ENCODE measurements at regions not wholly inside any gene's neighbourhood (a gene's known extent, or its start where the extent isn't known, plus 50 kb on each side); places are given as distances from the start of the nearest gene placed in this dataset.
"Not testable (repeated sequence)": the region's sequence is repeated elsewhere in the genome, so short reads cannot be mapped to it uniquely, and the experiment has no call there.

DNA sequence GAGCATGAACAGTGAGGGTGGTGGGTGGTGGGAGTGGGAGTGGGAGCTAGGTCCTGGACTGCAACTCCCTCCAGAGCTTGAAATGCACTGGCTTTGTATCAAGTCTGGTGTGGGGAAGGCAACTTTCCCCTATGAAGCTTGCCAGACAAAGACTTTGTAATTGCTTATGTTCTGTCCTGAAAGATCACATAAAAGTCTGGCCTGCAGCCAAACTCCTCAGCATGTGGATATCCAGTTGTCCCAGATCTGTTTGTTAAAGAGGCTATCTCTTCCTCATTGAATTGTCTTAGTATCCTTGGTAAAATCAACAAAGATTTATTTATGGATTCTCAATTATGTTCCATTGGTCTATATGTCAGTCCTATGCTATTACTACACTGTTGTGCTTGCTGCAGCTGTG is 607.9 kb downstream of the GLUD2 start:
- intact Hi-C loops (cut with micrococcal nuclease; ENCODE audit: unreplicated experiment), result no loop called here
- Mint-ChIP-seq H3K27me3 (ENCODE audit: insufficient read depth, unreplicated experiment) (no peaks in the 10 kb centered on the region), H3K4me3 (ENCODE audit: unreplicated experiment) (no peak overlapping the region), H3K4me1 (ENCODE audit: low read depth, unreplicated experiment) (no peaks in the 10 kb centered on the region), H3K9me3 (ENCODE audit: unreplicated experiment) (peaks cover 8% of the 10 kb centered on the region), H3K27ac (ENCODE audit: unreplicated experiment) (no peak overlapping the region), H3K36me3 (ENCODE audit: insufficient read depth, unreplicated experiment) (no peaks in the 10 kb centered on the region)
- TF ChIP-seq, protein P1, sequence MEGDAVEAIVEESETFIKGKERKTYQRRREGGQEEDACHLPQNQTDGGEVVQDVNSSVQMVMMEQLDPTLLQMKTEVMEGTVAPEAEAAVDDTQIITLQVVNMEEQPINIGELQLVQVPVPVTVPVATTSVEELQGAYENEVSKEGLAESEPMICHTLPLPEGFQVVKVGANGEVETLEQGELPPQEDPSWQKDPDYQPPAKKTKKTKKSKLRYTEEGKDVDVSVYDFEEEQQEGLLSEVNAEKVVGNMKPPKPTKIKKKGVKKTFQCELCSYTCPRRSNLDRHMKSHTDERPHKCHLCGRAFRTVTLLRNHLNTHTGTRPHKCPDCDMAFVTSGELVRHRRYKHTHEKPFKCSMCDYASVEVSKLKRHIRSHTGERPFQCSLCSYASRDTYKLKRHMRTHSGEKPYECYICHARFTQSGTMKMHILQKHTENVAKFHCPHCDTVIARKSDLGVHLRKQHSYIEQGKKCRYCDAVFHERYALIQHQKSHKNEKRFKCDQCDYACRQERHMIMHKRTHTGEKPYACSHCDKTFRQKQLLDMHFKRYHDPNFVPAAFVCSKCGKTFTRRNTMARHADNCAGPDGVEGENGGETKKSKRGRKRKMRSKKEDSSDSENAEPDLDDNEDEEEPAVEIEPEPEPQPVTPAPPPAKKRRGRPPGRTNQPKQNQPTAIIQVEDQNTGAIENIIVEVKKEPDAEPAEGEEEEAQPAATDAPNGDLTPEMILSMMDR (IDR thresholded peaks at IDR 0.05; ENCODE audit: insufficient read depth in 1 of 2, low read depth in 1 of 2, low read length in 1 of 2, severe bottlenecking in 1 of 2, unreplicated experiment in 1 of 2), result no peak
- ChIA-PET CTCF (no interaction called here), POLR2A (no interaction called here)
- no peaks in the 10 kb centered on the region for H3K36me3 ChIP-seq (ENCODE audit: control insufficient read depth, insufficient read depth, low read length)
- DNase-seq, result no peak
- H3K4me3 ChIP-seq (ENCODE audit: low read depth, low read length), result no peak overlapping the region
- no peaks in the 10 kb centered on the region for H3K27me3 ChIP-seq (replicated peaks; ENCODE audit: control insufficient read depth, insufficient read depth, low read length)
- BruUV-seq (replicated peaks), result no TSS peak
- no peaks in the 10 kb centered on the region for H3K9me3 ChIP-seq
- H3K4me1 ChIP-seq, result no peaks in the 10 kb centered on the region

DNA sequence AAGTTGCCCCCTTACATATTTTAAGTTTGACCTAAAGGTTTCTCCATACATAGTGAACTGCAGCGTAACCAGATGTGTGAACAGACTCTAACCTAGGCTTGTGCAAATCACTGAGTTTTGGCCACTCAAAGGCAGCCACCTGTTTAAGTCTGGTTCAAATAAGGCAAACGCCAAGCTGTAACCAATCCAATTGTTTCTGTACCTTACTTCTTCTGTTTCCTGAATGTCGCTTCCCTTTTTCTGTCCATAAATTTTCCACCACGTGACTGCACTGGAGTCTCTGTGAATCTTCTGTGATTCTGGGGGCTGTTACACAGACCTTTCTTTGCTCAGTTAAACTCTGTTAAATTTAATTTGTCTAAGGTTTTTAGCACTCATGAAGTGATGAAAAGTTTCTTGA is 618.8 kb downstream of the GLUD2 start:
- Mint-ChIP-seq H3K9me3 (ENCODE audit: unreplicated experiment) (no peaks in the 10 kb centered on the region), H3K36me3 (ENCODE audit: insufficient read depth, unreplicated experiment) (no peaks in the 10 kb centered on the region), H3K4me1 (ENCODE audit: low read depth, unreplicated experiment) (no peaks in the 10 kb centered on the region), H3K27ac (ENCODE audit: unreplicated experiment) (no peak overlapping the region), H3K4me3 (ENCODE audit: unreplicated experiment) (no peak overlapping the region), H3K27me3 (ENCODE audit: insufficient read depth, unreplicated experiment) (no peaks in the 10 kb centered on the region)
- no peaks in the 10 kb centered on the region for H3K4me1 ChIP-seq
- intact Hi-C loops (cut with micrococcal nuclease; ENCODE audit: unreplicated experiment), result no loop called here
- no peak overlapping the region for H3K4me3 ChIP-seq (ENCODE audit: low read depth, low read length)
- H3K9me3 ChIP-seq, result no peaks in the 10 kb centered on the region
- ChIA-PET POLR2A (no interaction called here), CTCF (no interaction called here)
- BruUV-seq (replicated peaks), result no TSS peak
- H3K36me3 ChIP-seq (ENCODE audit: control insufficient read depth, insufficient read depth, low read length), result no peaks in the 10 kb centered on the region
- TF ChIP-seq, protein P1 (IDR thresholded peaks at IDR 0.05; ENCODE audit: insufficient read depth in 1 of 2, low read depth in 1 of 2, low read length in 1 of 2, severe bottlenecking in 1 of 2, unreplicated experiment in 1 of 2), result no peak
- no peaks in the 10 kb centered on the region for H3K27me3 ChIP-seq (replicated peaks; ENCODE audit: control insufficient read depth, insufficient read depth, low read length)
- no peak for DNase-seq

- Histone ChIP-seq H3K36me3 (ENCODE audit: control insufficient read depth, insufficient read depth, low read length) (no peaks in the 10 kb centered on the region), H3K27me3 (replicated peaks; ENCODE audit: control insufficient read depth, insufficient read depth, low read length) (no peaks in the 10 kb centered on the region), H3K9me3 (no peaks in the 10 kb centered on the region), H3K4me1 (no peaks in the 10 kb centered on the region), H3K4me3 (ENCODE audit: low read depth, low read length) (no peak overlapping the region)
- no peak for DNase-seq
- ChIA-PET POLR2A (no interaction called here), CTCF (no interaction called here)
- Mint-ChIP-seq H3K9me3 (ENCODE audit: unreplicated experiment) (no peaks in the 10 kb centered on the region), H3K27ac (ENCODE audit: unreplicated experiment) (no peak overlapping the region), H3K27me3 (ENCODE audit: insufficient read depth, unreplicated experiment) (no peaks in the 10 kb centered on the region), H3K4me1 (ENCODE audit: low read depth, unreplicated experiment) (no peaks in the 10 kb centered on the region), H3K36me3 (ENCODE audit: insufficient read depth, unreplicated experiment) (no peaks in the 10 kb centered on the region), H3K4me3 (ENCODE audit: unreplicated experiment) (no peak overlapping the region)
- intact Hi-C loops (cut with micrococcal nuclease; ENCODE audit: unreplicated experiment), result no loop called here
- BruUV-seq (replicated peaks), result no TSS peak
- TF ChIP-seq, protein P1 (IDR thresholded peaks at IDR 0.05; ENCODE audit: insufficient read depth in 1 of 2, low read depth in 1 of 2, low read length in 1 of 2, severe bottlenecking in 1 of 2, unreplicated experiment in 1 of 2), result no peak
Measured at GRCh38 chrX:121671649-121672048, 624.2 kb downstream of the GLUD2 start.

- H3K36me3 ChIP-seq (ENCODE audit: control insufficient read depth, insufficient read depth, low read length); CTCF ChIA-PET; H3K4me3 ChIP-seq (ENCODE audit: low read depth, low read length); H3K27me3 ChIP-seq (replicated peaks; ENCODE audit: control insufficient read depth, insufficient read depth, low read length); BruUV-seq (replicated peaks); H3K36me3 Mint-ChIP-seq (ENCODE audit: insufficient read depth, unreplicated experiment); H3K4me3 Mint-ChIP-seq (ENCODE audit: unreplicated experiment); H3K27ac Mint-ChIP-seq (ENCODE audit: unreplicated experiment); DNase-seq; H3K9me3 Mint-ChIP-seq (ENCODE audit: unreplicated experiment); H3K4me1 Mint-ChIP-seq (ENCODE audit: low read depth, unreplicated experiment); H3K9me3 ChIP-seq; H3K4me1 ChIP-seq; intact Hi-C loops (cut with micrococcal nuclease; ENCODE audit: unreplicated experiment); H3K27me3 Mint-ChIP-seq (ENCODE audit: insufficient read depth, unreplicated experiment); POLR2A ChIA-PET: not testable (repeated sequence)
Measured at GRCh38 chrX:121709236-121709635, 661.8 kb downstream of the GLUD2 start.

Measured in Caco-2 (cell line).